GM12878 (cell line): ENCODE measurements at regions not wholly inside any gene's neighbourhood (a gene's known extent, or its start where the extent isn't known, plus 50 kb on each side); places are given as distances from the start of the nearest gene placed in this dataset.
A peak's percentile ranks its signal among the peaks of the same experiment; 100 is the strongest.

Source experiments
- ATAC-seq: fragments of 200-7000 bp; cut with Tn5 transposase; 3 replicates; pipeline ENCODE4 v1.9.1; 2020; ENCODE audit warnings: mild to moderate bottlenecking, moderate library complexity
- BruUV-seq: library from RNA; stranded (reverse); fragments of 400-500 nt; replicated peaks from 2 replicates; lab custom pipeline; 2021; lab: Mats Ljungman, UMichigan
- CTCF ChIA-PET: fragments of 300-600 bp; sonication (Branson Sonifier 250); formaldehyde crosslinking; extraction: SDS; loops from one replicate; lab custom pipeline; 2021; ENCODE audit warnings: inconsistent platforms; lab: Yijun Ruan, JAX
- POLR2A ChIA-PET: fragments of 350-600 bp; formaldehyde crosslinking; extraction: SDS; loops from one replicate; lab custom pipeline; 2021; ENCODE audit warnings: inconsistent platforms; lab: Charles Lee
- RAD21 ChIA-PET: fragments of 300-600 bp; sonication (Branson Sonifier 250); formaldehyde crosslinking; loops from one replicate; lab custom pipeline; 2023; ENCODE audit warnings: antibody characterized with exemption; ENCODE audit not compliant: unreplicated experiment; lab: Charles Lee
- SMC1A ChIA-PET: fragments of 300-600 bp; sonication (Branson Sonifier 250); formaldehyde crosslinking; loops from one replicate; lab custom pipeline; 2023; ENCODE audit not compliant: unreplicated experiment, uncharacterized antibody; lab: Charles Lee
- DNase-seq: peaks from one replicate; pipeline ENCODE4 v3.0.0-alpha.2; 2011; ENCODE audit warnings: low read depth, low spot score
- FAIRE-seq: peaks from 3 replicates; lab custom pipeline; 2011; peaks lifted over from hg19 to GRCh38; lab: Jason Lieb, UNC
- H2AFZ ChIP-seq: 2 replicates; pipeline ENCODE4 v1.6.0; 2011; ENCODE audit warnings: low read depth, low read length, control low read depth; ENCODE audit not compliant: control insufficient read depth
- H3K27ac ChIP-seq: 2 replicates; pipeline ENCODE4 v1.5.1; 2011; ENCODE audit warnings: control low read depth; ENCODE audit not compliant: control insufficient read depth, insufficient read depth
- H3K27me3 ChIP-seq, 2 experiments: replicated peaks in 1 of 2; 2 replicates each; pipeline versions ENCODE4 v1.6.0 to v1.6.1; 2011; ENCODE audit warnings: low read length in 1 of 2; ENCODE audit not compliant: control insufficient read depth in 2 of 2, insufficient read depth in 2 of 2
- H3K36me3 ChIP-seq, 2 experiments: 2 replicates each; pipeline ENCODE4 v1.5.1; 2011; ENCODE audit warnings: low read length in 1 of 2; ENCODE audit not compliant: control insufficient read depth in 2 of 2, insufficient read depth in 2 of 2
- H3K4me1 ChIP-seq: 2 replicates; pipeline ENCODE4 v1.6.1; 2011; ENCODE audit warnings: mild to moderate bottlenecking, low read length, moderate library complexity, mixed read lengths; ENCODE audit not compliant: control insufficient read depth, insufficient read depth
- H3K4me2 ChIP-seq: 2 replicates; pipeline ENCODE4 v1.6.0; 2011; ENCODE audit warnings: control low read depth; ENCODE audit not compliant: control insufficient read depth, insufficient read depth
- H3K4me3 ChIP-seq: fragments of 200-600 bp; sonication (generic); 2 replicates; pipeline ENCODE4 v1.5.1; 2016
- H3K79me2 ChIP-seq: 2 replicates; pipeline ENCODE4 v1.6.0; 2011; ENCODE audit warnings: low read length; ENCODE audit not compliant: control insufficient read depth, insufficient read depth
- H3K9ac ChIP-seq: 2 replicates; pipeline ENCODE4 v1.8.0; 2011; ENCODE audit warnings: low read length, control low read depth, mixed read lengths; ENCODE audit not compliant: control insufficient read depth, insufficient read depth
- H3K9me3 ChIP-seq: replicated peaks from 3 replicates; pipeline ENCODE4 v1.5.1; 2011; ENCODE audit warnings: mild to moderate bottlenecking, low read length; ENCODE audit not compliant: control insufficient read depth, insufficient read depth
- H4K20me1 ChIP-seq: 2 replicates; pipeline ENCODE4 v1.6.0; 2011; ENCODE audit not compliant: control insufficient read depth, insufficient read depth
- CBX5 ChIP-seq: sonication (generic); IDR thresholded peaks from 2 replicates; pipeline ENCODE4 v1.6.1; 2016; ENCODE audit warnings: low read depth, moderate library complexity, mild to moderate bottlenecking, inconsistent platforms
- ETV6 ChIP-seq, 2 experiments: fragments of 450-650 bp in 1 of 2; IDR thresholded peaks in 1 of 2; conservative IDR thresholded peaks in 1 of 2; 2 replicates each; pipeline ENCODE4 v1.6.1; 2014; ENCODE audit warnings: antibody characterized with exemption in 1 of 2, borderline replicate concordance in 1 of 2, low read depth in 1 of 2, mild to moderate bottlenecking in 1 of 2, moderate library complexity in 1 of 2
- RB1 ChIP-seq: fragments of 450-650 bp; formaldehyde crosslinking; IDR thresholded peaks from 2 replicates; pipeline ENCODE4 v1.6.1; 2017; ENCODE audit warnings: mild to moderate bottlenecking, borderline replicate concordance
- WGBS: methylation state at CpG from one replicate; pipeline ENCODE4 v1.1.6; 2016; ENCODE audit warnings: low lambda C conversion rate; ENCODE audit not compliant: insufficient replicate concordance, insufficient coverage; ENCODE audit errors: missing lambda C conversion rate; 5-methylcytosine and 5-hydroxymethylcytosine counted together
- in situ Hi-C: fragments of 300-500 bp; cut with MboI; formaldehyde crosslinking; loops from 9 replicates; pipeline ENCODE4 v1.14.3; 2018; ENCODE audit warnings: mixed read lengths
- intact Hi-C: fragments of 100-400 bp; cut with micrococcal nuclease; formaldehyde crosslinking; loops from one replicate; pipeline ENCODE4 v1.14.2; 2022; ENCODE audit not compliant: unreplicated experiment
- TF ChIP-seq, protein P1 (sequence below): IDR thresholded peaks from 2 replicates; pipeline ENCODE4 v1.6.1; 2011; ENCODE audit warnings: borderline replicate concordance, low read depth, mild to moderate bottlenecking, moderate library complexity, low read length; ENCODE audit not compliant: insufficient read depth, poor library complexity, severe bottlenecking

- TF ChIP-seq, protein P1, sequence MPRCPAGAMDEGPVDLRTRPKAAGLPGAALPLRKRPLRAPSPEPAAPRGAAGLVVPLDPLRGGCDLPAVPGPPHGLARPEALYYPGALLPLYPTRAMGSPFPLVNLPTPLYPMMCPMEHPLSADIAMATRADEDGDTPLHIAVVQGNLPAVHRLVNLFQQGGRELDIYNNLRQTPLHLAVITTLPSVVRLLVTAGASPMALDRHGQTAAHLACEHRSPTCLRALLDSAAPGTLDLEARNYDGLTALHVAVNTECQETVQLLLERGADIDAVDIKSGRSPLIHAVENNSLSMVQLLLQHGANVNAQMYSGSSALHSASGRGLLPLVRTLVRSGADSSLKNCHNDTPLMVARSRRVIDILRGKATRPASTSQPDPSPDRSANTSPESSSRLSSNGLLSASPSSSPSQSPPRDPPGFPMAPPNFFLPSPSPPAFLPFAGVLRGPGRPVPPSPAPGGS: peak; percentile 61
Observed at GRCh38 chr1:81547912-81548303, 252.8 kb upstream of the ADGRL2 start (continued).

- Histone ChIP-seq H3K4me1 (peaks cover 32% of the 10 kb centered on the region), H3K9me3 (no peaks in the 10 kb centered on the region), H3K4me2 (peak overlapping the region; percentile 86), H3K36me3 (no peaks in the 10 kb centered on the region), H3K27ac (peak overlapping the region; percentile 14; the same call in 1 of the 2 replicates), H4K20me1 (no peaks in the 10 kb centered on the region), H3K79me2 (no peaks in the 10 kb centered on the region), H2AFZ (no peak overlapping the region), H3K27me3 (no peaks in the 10 kb centered on the region), H3K4me3 (no peak overlapping the region), H3K9ac (no peak overlapping the region)
- ChIA-PET RAD21 (interaction anchor here (0.8 to 7.9 kb wide), 8 partner anchors 10 to 217 kb away, joined by 3 to 296 read pairs (median 4); no protein-coding TSS in a partner anchor), SMC1A (interaction anchor here (0.7 to 13.4 kb wide), 21 partner anchors 17 to 1478 kb away, joined by 3 to 407 read pairs (median 4); partner anchors contain the start of gene ADGRL2), CTCF (interaction anchor here (0.7 to 8.8 kb wide), 12 partner anchors 11 to 680 kb away, joined by 3 to 340 read pairs (median 4); no protein-coding TSS in a partner anchor), POLR2A (no interaction called here)
- TF ChIP-seq ETV6 (conservative IDR thresholded peaks at IDR 0.05 in 1 of 2, IDR thresholded peaks at IDR 0.05 in 1 of 2; ENCODE audit: borderline replicate concordance in 1 of 2, low read depth in 1 of 2) (no peak), RB1 (no peak), CBX5 (0 out of 2 replicates have a peak, but pooled peaks have one; percentile 6)
- FAIRE-seq: no peak
- 62% methylated on average over 6 of the region's 6 CpGs for WGBS
- in situ Hi-C loops (no loop called here), intact Hi-C loops (loop anchor here (5.0 kb wide), 2 partner anchors 115 to 155 kb away; no protein-coding TSS in a partner anchor)
- no peak for DNase-seq
- ATAC-seq: no peak
- no TSS peak for BruUV-seq
Observed at GRCh38 chr1:81547261-81547911, 253.3 kb upstream of the ADGRL2 start.
